Prostate gland (tissue), 2 donors: ENCODE measurements at regions not wholly inside any gene's neighbourhood (a gene's known extent, or its start where the extent isn't known, plus 50 kb on each side); places are given as distances from the start of the nearest gene placed in this dataset.

Experiments used
- DNase-seq: peaks from one replicate; pipeline ENCODE4 v3.0.0-alpha.2; 2019; ENCODE audit warnings: low spot score
- H3K27ac ChIP-seq, 2 donors: fragments of 200-600 bp; sonication (generic); 2 replicates each; pipeline ENCODE4 v1.5.1; 2017 to 2019
- H3K27me3 ChIP-seq: fragments of 200-600 bp; sonication (generic); replicated peaks from 2 replicates; pipeline ENCODE4 v1.5.1; 2019; ENCODE audit not compliant: insufficient read depth
- H3K36me3 ChIP-seq, 2 donors: fragments of 200-600 bp; sonication (generic); 1 replicate in 1 of 2; 2 replicates in 1 of 2; pipeline versions ENCODE4 v1.5.1 to v1.8.1; 2017 to 2019
- H3K4me1 ChIP-seq: fragments of 200-600 bp; sonication (generic); replicated peaks from 2 replicates; pipeline ENCODE4 v1.5.1; 2019
- H3K4me3 ChIP-seq, 2 donors: fragments of 200-600 bp; sonication (generic); 2 replicates each; pipeline ENCODE4 v1.5.1; 2017 to 2019
- H3K9me3 ChIP-seq: fragments of 200-600 bp; sonication (generic); 2 replicates; pipeline ENCODE4 v1.5.1; 2017
- POLR2A ChIP-seq: fragments of 450-650 bp; IDR thresholded peaks from one replicate; pipeline ENCODE4 v1.6.1; 2016; ENCODE audit warnings: antibody characterized with exemption, mild to moderate bottlenecking
- POLR2AphosphoS5 ChIP-seq: sonication (generic); formaldehyde crosslinking; IDR thresholded peaks from one replicate; pipeline ENCODE4 v1.6.1; 2017; ENCODE audit warnings: antibody characterized with exemption
- WGBS: methylation state at CpG from one replicate; pipeline ENCODE4 v1.1.5; 2018; 5-methylcytosine and 5-hydroxymethylcytosine counted together
- intact Hi-C: fragments of 100-400 bp; cut with DNase I; formaldehyde crosslinking; loops from one replicate; pipeline ENCODE4 v1.14.2; 2022
- TF ChIP-seq, protein P1 (sequence below), 4 experiments: fragments of 200-600 bp in 2 of 4; fragments of 450-650 bp in 2 of 4; sonication (generic) in 2 of 4; IDR thresholded peaks; 1 replicate in 3 of 4; 2 replicates in 1 of 4; pipeline ENCODE4 v1.5.1; 2016 to 2019; ENCODE audit warnings: antibody characterized with exemption in 4 of 4, mild to moderate bottlenecking in 2 of 4, moderate library complexity in 2 of 4

DNA sequence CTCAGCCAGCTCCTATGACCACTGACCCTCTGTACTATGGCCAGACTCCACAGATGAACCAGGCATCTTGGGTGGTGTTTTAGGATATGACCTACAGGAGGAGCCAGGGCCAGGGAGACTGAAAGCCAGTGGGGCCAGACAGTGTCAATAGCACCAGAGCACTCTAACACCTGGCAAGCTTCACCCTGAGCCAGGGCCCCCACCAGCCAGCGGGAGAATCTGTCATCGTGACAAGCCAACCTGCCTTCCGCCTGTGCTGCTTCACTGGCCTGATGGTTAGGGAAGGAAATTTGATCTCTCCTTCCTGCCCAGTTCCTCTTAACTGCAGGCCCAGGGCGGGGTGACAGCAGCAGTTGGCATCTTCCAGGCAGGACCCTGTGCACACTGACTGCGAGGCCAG is 222.4 kb downstream of the UQCRFS1 start:
- H3K4me1 ChIP-seq, result no peaks in the 10 kb centered on the region
- intact Hi-C loops, result no loop called here
- H3K4me3 ChIP-seq, result no peak overlapping the region
- no peak overlapping the region for H3K27ac ChIP-seq
- DNase-seq, result no peak
- H3K36me3 ChIP-seq, result no peaks in the 10 kb centered on the region
- TF ChIP-seq POLR2AphosphoS5 (no peak), POLR2A (no peak)
- TF ChIP-seq, protein P1, sequence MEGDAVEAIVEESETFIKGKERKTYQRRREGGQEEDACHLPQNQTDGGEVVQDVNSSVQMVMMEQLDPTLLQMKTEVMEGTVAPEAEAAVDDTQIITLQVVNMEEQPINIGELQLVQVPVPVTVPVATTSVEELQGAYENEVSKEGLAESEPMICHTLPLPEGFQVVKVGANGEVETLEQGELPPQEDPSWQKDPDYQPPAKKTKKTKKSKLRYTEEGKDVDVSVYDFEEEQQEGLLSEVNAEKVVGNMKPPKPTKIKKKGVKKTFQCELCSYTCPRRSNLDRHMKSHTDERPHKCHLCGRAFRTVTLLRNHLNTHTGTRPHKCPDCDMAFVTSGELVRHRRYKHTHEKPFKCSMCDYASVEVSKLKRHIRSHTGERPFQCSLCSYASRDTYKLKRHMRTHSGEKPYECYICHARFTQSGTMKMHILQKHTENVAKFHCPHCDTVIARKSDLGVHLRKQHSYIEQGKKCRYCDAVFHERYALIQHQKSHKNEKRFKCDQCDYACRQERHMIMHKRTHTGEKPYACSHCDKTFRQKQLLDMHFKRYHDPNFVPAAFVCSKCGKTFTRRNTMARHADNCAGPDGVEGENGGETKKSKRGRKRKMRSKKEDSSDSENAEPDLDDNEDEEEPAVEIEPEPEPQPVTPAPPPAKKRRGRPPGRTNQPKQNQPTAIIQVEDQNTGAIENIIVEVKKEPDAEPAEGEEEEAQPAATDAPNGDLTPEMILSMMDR (IDR thresholded peaks at IDR 0.05), result no peak
- no peaks in the 10 kb centered on the region for H3K9me3 ChIP-seq
- WGBS, result 15% methylated on average over 5 of the region's 5 CpGs
- H3K27me3 ChIP-seq, result no peaks in the 10 kb centered on the region

DNA sequence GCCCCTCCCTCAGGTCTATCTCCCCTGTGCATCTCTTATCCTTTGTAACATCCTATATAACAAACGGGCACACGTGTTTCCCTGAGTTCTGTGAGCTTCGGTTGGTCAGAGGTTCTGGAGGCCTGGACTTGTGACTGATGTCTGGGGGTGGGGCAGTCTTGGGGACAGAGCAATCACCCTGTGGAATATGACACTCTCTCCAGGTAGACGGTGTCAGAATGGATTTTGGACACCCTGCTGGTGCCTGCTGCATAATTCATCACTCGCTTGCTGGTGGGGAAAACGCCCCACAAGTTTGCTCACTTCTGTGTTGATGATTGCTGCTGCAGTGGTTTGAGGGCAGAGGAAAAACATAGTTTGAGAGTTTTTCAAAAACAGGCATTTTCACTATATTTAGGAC is 223.2 kb downstream of the UQCRFS1 start:
- TF ChIP-seq POLR2A, result no peak
- no peak for TF ChIP-seq POLR2AphosphoS5
- TF ChIP-seq, protein P1 (IDR thresholded peaks at IDR 0.05), result no peak

DNA sequence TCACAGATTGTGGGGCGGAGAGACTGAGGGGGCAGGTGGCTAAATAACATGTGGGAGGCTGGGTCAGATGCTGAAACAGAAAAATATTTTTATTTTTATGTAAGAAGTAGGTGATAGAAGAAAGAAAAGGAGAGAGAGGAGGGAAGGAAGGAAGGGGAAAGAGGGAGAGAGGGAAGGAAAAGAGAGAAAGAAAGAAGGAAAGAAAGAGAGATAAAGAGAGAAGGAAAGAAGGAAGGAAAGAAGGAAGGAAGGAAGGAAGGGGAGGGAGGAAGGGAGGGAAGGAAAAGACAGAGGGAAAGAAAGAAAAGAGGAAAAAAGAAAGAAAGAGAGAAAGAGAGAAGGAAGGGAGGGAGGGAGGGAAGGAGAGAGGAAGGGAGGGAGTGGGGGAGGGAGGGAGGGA is 224.9 kb downstream of the UQCRFS1 start:
- TF ChIP-seq POLR2AphosphoS5, result no peak
- TF ChIP-seq, protein P1 (IDR thresholded peaks at IDR 0.05), result no peak
- no peak for TF ChIP-seq POLR2A
- WGBS, result 89% methylated on average over 1 of the region's 1 CpG
- H3K4me1 ChIP-seq, result no peaks in the 10 kb centered on the region
- H3K4me3 ChIP-seq, result no peak overlapping the region
- no peaks in the 10 kb centered on the region for H3K36me3 ChIP-seq
- intact Hi-C loops, result no loop called here
- H3K27ac ChIP-seq, result no peak overlapping the region
- H3K27me3 ChIP-seq, result no peaks in the 10 kb centered on the region
- no peaks in the 10 kb centered on the region for H3K9me3 ChIP-seq
- DNase-seq, result no peak

More for the DNA sequence above, 223.2 kb downstream of the UQCRFS1 start:
- H3K27ac ChIP-seq, result no peak overlapping the region
- 56% methylated on average over 6 of the region's 6 CpGs for WGBS
- H3K4me1 ChIP-seq, result no peaks in the 10 kb centered on the region
- no peak for DNase-seq
- H3K36me3 ChIP-seq, result no peaks in the 10 kb centered on the region
- no peak overlapping the region for H3K4me3 ChIP-seq
- intact Hi-C loops, result no loop called here
- H3K9me3 ChIP-seq, result no peaks in the 10 kb centered on the region
- no peaks in the 10 kb centered on the region for H3K27me3 ChIP-seq

DNA sequence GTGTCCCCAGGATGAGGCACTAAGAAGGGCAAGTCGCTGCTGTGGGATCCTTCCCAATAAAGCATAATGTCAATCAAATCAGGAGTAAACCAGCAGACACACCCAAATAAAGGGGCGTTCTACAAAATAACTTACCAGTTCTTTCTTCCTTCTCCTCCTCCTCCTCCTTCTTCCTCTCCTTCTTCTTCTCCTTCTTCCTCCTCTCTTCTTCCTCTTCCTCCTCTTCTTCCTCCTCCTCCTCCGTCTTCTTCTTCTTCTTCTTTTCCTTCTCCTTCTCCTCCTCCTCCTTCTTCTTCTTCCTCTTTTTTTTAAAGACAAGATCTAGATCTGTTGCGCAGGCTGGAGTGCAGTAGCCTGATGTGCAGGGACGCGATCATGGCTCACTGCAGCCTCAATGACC is 225.8 kb downstream of the UQCRFS1 start:
- DNase-seq, result no peak
- no peaks in the 10 kb centered on the region for H3K4me1 ChIP-seq
- TF ChIP-seq, protein P1 (IDR thresholded peaks at IDR 0.05), result no peak
- TF ChIP-seq POLR2AphosphoS5, result no peak
- H3K9me3 ChIP-seq, result no peaks in the 10 kb centered on the region
- H3K36me3 ChIP-seq, result no peaks in the 10 kb centered on the region
- no peak overlapping the region for H3K27ac ChIP-seq
- H3K27me3 ChIP-seq, result no peaks in the 10 kb centered on the region
- no peak overlapping the region for H3K4me3 ChIP-seq
- 83% methylated on average over 6 of the region's 6 CpGs for WGBS
- intact Hi-C loops, result no loop called here

DNA sequence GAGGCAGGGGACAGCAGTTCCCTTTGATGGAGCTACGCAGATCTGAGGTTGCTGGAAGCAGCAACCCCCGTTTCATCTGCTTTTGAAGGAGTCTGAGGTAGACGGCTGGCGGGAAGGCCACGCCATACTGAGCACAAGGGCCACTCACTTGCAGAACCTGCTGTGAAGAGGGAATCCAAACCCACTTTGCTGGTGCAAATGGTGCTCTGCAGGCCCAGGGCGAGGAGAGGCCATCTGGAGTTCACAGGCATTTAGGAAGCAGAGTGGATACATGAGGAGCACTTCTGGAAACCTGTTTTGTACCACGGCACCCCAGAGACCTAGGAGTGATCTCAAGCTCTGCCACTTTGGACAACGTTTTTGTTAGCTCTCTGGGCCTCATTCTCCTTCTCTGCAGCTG is 227.8 kb downstream of the UQCRFS1 start:
- Histone ChIP-seq H3K27me3 (no peaks in the 10 kb centered on the region), H3K4me1 (no peaks in the 10 kb centered on the region), H3K27ac (no peak overlapping the region), H3K36me3 (no peaks in the 10 kb centered on the region), H3K9me3 (no peaks in the 10 kb centered on the region), H3K4me3 (no peak overlapping the region)
- intact Hi-C loops, result no loop called here
- 75% methylated on average over 7 of the region's 8 CpGs for WGBS
- no peak for DNase-seq
- TF ChIP-seq POLR2AphosphoS5, result no peak
- TF ChIP-seq POLR2A, result no peak
- TF ChIP-seq, protein P1 (IDR thresholded peaks at IDR 0.05), result no peak
